Osteocyte (in vitro differentiated cells): ENCODE measurements at regions not wholly inside any gene's neighbourhood (a gene's known extent, or its start where the extent isn't known, plus 50 kb on each side); places are given as distances from the start of the nearest gene placed in this dataset.

Source experiments
- DNase-seq: peaks from one replicate; pipeline ENCODE4 v3.0.0; 2021; ENCODE audit warnings: mixed read lengths; ENCODE audit not compliant: unreplicated experiment; ENCODE audit errors: extremely low spot score
- H3K27ac Mint-ChIP-seq: one replicate; pipeline ENCODE4 v1.8.0; 2021; ENCODE audit warnings: mild to moderate bottlenecking, mixed read lengths; ENCODE audit not compliant: unreplicated experiment
- H3K27me3 Mint-ChIP-seq: one replicate; pipeline ENCODE4 v1.8.0; 2021; ENCODE audit warnings: mixed read lengths; ENCODE audit not compliant: unreplicated experiment
- H3K36me3 Mint-ChIP-seq: one replicate; pipeline ENCODE4 v1.8.0; 2021; ENCODE audit warnings: mixed read lengths; ENCODE audit not compliant: unreplicated experiment
- H3K4me1 Mint-ChIP-seq: one replicate; pipeline ENCODE4 v1.8.0; 2021; ENCODE audit warnings: mixed read lengths; ENCODE audit not compliant: unreplicated experiment
- H3K4me3 Mint-ChIP-seq: one replicate; pipeline ENCODE4 v1.8.0; 2021; ENCODE audit warnings: mild to moderate bottlenecking, moderate library complexity, mixed read lengths; ENCODE audit not compliant: unreplicated experiment
- H3K9me3 Mint-ChIP-seq: one replicate; pipeline ENCODE4 v1.8.0; 2021; ENCODE audit warnings: mixed read lengths; ENCODE audit not compliant: unreplicated experiment
- CTCF ChIP-seq: fragments of 200-600 bp; sonication (generic); IDR thresholded peaks from 2 replicates; pipeline ENCODE4 v1.5.0; 2021; ENCODE audit warnings: antibody characterized with exemption, mild to moderate bottlenecking, moderate library complexity

GRCh38 chr5:84650429-84650828 is 265.7 kb upstream of the EDIL3 start:
- Mint-ChIP-seq H3K36me3 (no peaks in the 10 kb centered on the region), H3K9me3 (no peaks in the 10 kb centered on the region), H3K4me3 (no peak overlapping the region), H3K4me1 (no peaks in the 10 kb centered on the region), H3K27ac (no peak overlapping the region), H3K27me3 (no peaks in the 10 kb centered on the region)
- no peak for TF ChIP-seq CTCF
- DNase-seq = no peak

DNA sequence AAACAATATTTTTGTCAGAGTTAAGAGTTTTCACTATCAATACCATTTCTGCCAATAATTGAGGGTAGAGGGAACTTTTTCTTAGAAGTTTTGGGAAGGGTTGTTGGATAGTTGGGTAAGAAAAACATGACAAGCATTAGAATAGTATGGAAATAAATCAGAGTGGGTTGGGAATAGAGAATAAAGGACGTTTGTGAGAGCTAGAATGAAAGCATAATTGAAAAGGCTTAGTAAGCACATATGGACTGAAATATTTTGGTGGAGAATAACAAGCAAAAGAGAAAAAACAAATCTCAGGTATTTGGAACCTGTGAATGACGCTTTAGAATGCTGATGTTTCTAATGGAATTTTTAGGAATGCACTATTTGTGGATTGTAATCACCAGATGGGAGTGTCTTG is 262.9 kb upstream of the EDIL3 start:
- Mint-ChIP-seq H3K4me1 (peaks cover 5% of the 10 kb centered on the region), H3K9me3 (no peaks in the 10 kb centered on the region), H3K4me3 (no peak overlapping the region), H3K27ac (no peak overlapping the region), H3K36me3 (no peaks in the 10 kb centered on the region), H3K27me3 (no peaks in the 10 kb centered on the region)
- no peak for DNase-seq
- TF ChIP-seq CTCF = no peak

DNA sequence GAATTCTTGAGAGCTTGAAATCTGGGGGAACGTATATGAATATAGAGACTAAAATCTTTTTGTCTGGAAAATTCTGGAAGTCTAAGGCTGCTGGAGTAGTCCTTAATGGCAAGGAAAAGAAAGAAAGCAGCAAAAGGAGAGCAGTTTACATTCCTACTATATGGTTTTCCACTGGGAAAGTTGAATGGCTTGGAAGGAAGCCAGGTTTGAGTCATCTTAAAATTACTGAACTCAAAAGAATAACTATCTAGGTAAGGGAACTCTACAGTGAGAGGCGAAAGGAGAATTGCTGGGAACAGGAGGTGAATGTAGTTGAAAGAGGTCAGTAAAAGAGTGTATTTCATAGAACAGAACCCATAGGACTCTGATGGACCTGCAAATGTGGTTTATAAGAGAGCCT is 258.1 kb upstream of the EDIL3 start:
- no peak for TF ChIP-seq CTCF
- no peaks in the 10 kb centered on the region for H3K27me3 Mint-ChIP-seq
- DNase-seq = no peak
- H3K4me1 Mint-ChIP-seq = peaks cover 7% of the 10 kb centered on the region
- H3K27ac Mint-ChIP-seq = no peak overlapping the region
- H3K4me3 Mint-ChIP-seq = no peak overlapping the region
- H3K36me3 Mint-ChIP-seq = no peaks in the 10 kb centered on the region
- no peaks in the 10 kb centered on the region for H3K9me3 Mint-ChIP-seq

DNA sequence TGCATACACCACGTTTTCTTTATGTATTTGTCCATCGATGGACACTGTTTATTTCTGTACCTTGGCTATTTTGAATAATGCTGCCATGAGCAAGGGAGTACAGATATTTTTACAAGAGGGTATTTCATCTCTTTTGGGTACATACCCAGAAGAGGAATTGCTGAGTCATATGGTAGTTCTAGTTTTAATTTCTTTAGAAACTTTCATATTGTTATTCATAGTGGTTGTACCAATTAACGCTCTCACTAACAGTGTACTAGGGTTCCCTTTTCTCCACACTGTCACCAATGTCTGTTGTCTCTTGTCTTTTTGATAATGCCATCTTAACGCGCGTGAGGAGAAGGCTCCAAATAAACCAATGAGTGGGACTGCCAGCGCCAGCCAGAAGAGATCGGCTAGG is 257.6 kb upstream of the EDIL3 start:
- no peak overlapping the region for H3K27ac Mint-ChIP-seq
- no peaks in the 10 kb centered on the region for H3K27me3 Mint-ChIP-seq
- H3K4me1 Mint-ChIP-seq = peaks cover 7% of the 10 kb centered on the region
- no peak overlapping the region for H3K4me3 Mint-ChIP-seq
- no peak for DNase-seq
- no peaks in the 10 kb centered on the region for H3K36me3 Mint-ChIP-seq
- TF ChIP-seq CTCF = no peak
- no peaks in the 10 kb centered on the region for H3K9me3 Mint-ChIP-seq

- no peak for DNase-seq
- Mint-ChIP-seq H3K27me3 (no peaks in the 10 kb centered on the region), H3K36me3 (no peaks in the 10 kb centered on the region), H3K9me3 (no peaks in the 10 kb centered on the region), H3K27ac (no peak overlapping the region), H3K4me1 (peaks cover 4% of the 10 kb centered on the region), H3K4me3 (no peak overlapping the region)
- TF ChIP-seq CTCF = no peak
Measured at GRCh38 chr5:84637662-84638375, 253.1 kb upstream of the EDIL3 start.
